Liver (tissue), 3 donors: ENCODE measurements at regions not wholly inside any gene's neighbourhood (a gene's known extent, or its start where the extent isn't known, plus 50 kb on each side); places are given as distances from the start of the nearest gene placed in this dataset.

ENCODE experiments used
- CTCF ChIP-seq: fragments of 150-350 bp; IDR thresholded peaks from 2 replicates; pipeline ENCODE4 v1.5.1; 2017; ENCODE audit warnings: improper control_type of control experiment, low read depth, low read length; ENCODE audit not compliant: missing input control
- HNF4A ChIP-seq, 2 donors: conservative IDR thresholded peaks; 2 replicates each; pipeline ENCODE4 v1.6.1; 2016; ENCODE audit warnings: antibody characterized with exemption in 2 of 2, mild to moderate bottlenecking in 2 of 2
- JUND ChIP-seq, 2 donors: IDR thresholded peaks; 2 replicates each; pipeline ENCODE4 v1.6.1; 2016; ENCODE audit warnings: antibody characterized with exemption in 2 of 2
- YY1 ChIP-seq: IDR thresholded peaks from 2 replicates; pipeline ENCODE4 v1.6.1; 2016; ENCODE audit warnings: antibody characterized with exemption, mild to moderate bottlenecking
- donor health status: healthy.
- donor health status: healthy.

- TF ChIP-seq HNF4A (conservative IDR thresholded peaks at IDR 0.05) (no peak), JUND (IDR thresholded peaks at IDR 0.05) (no peak), CTCF (no peak), YY1 (no peak)
Measured at GRCh38 chr17:34445101-34445500, 82.1 kb upstream of the CCL1 start.
